Trophoblast cell (in vitro differentiated cells and primary cell): ENCODE measurements at regions not wholly inside any gene's neighbourhood (a gene's known extent, or its start where the extent isn't known, plus 50 kb on each side); places are given as distances from the start of the nearest gene placed in this dataset.

ENCODE experiments used
- DNase-seq, 2 donors: peaks; one replicate each; pipeline ENCODE4 v3.0.0-alpha.2; 2016
- H2AFZ ChIP-seq: 2 replicates; pipeline ENCODE4 v1.6.1; 2013; ENCODE audit warnings: low read length, moderate library complexity, mild to moderate bottlenecking; ENCODE audit not compliant: insufficient read depth, poor library complexity
- H2AK5ac ChIP-seq: 2 replicates; pipeline ENCODE4 v1.6.1; 2013; ENCODE audit warnings: mild to moderate bottlenecking, low read length
- H2BK120ac ChIP-seq: 2 replicates; pipeline ENCODE4 v1.6.1; 2013; ENCODE audit warnings: low read length, mild to moderate bottlenecking, moderate library complexity; ENCODE audit not compliant: insufficient read depth, poor library complexity
- H2BK12ac ChIP-seq: 2 replicates; pipeline ENCODE4 v1.6.1; 2013; ENCODE audit warnings: mild to moderate bottlenecking, low read length, moderate library complexity
- H2BK5ac ChIP-seq: 2 replicates; pipeline ENCODE4 v1.6.1; 2013; ENCODE audit warnings: low read length, low read depth, moderate library complexity, mild to moderate bottlenecking; ENCODE audit not compliant: poor library complexity
- H3K14ac ChIP-seq: 2 replicates; pipeline ENCODE4 v1.6.1; 2013; ENCODE audit warnings: mild to moderate bottlenecking, low read length
- H3K18ac ChIP-seq: 2 replicates; pipeline ENCODE4 v1.6.1; 2013; ENCODE audit warnings: mild to moderate bottlenecking, low read length
- H3K23ac ChIP-seq: 2 replicates; pipeline ENCODE4 v1.6.1; 2013; ENCODE audit warnings: low read length
- H3K27ac ChIP-seq: 2 replicates; pipeline ENCODE4 v1.5.1; 2013; ENCODE audit warnings: low read depth, mild to moderate bottlenecking, inconsistent platforms, low read length, moderate library complexity
- H3K27me3 ChIP-seq: 2 replicates; pipeline ENCODE4 v1.6.1; 2013; ENCODE audit warnings: inconsistent platforms, mild to moderate bottlenecking, low read length, moderate library complexity; ENCODE audit not compliant: insufficient read depth
- H3K36me3 ChIP-seq, 2 experiments: 1 replicate in 1 of 2; 2 replicates in 1 of 2; pipeline ENCODE4 v1.6.1; 2013; ENCODE audit warnings: low read length in 2 of 2, mild to moderate bottlenecking in 2 of 2, moderate library complexity in 1 of 2; ENCODE audit not compliant: insufficient read depth in 2 of 2, control insufficient read depth in 1 of 2
- H3K4ac ChIP-seq: 2 replicates; pipeline ENCODE4 v1.6.1; 2013; ENCODE audit warnings: low read depth, mild to moderate bottlenecking, low read length, moderate library complexity
- H3K4me1 ChIP-seq, 2 experiments: 1 replicate in 1 of 2; 2 replicates in 1 of 2; pipeline ENCODE4 v1.6.1; 2013; ENCODE audit warnings: low read length in 2 of 2, mild to moderate bottlenecking in 2 of 2, moderate library complexity in 1 of 2; ENCODE audit not compliant: insufficient read depth in 2 of 2, control insufficient read depth in 1 of 2
- H3K4me2 ChIP-seq: 2 replicates; pipeline ENCODE4 v1.6.1; 2013; ENCODE audit warnings: inconsistent platforms, mild to moderate bottlenecking, low read length, moderate library complexity
- H3K4me3 ChIP-seq: 2 replicates; pipeline ENCODE4 v1.5.1; 2013; ENCODE audit warnings: mild to moderate bottlenecking, low read depth, low read length, inconsistent platforms
- H3K79me1 ChIP-seq: one replicate; pipeline ENCODE4 v1.6.1; 2013; ENCODE audit warnings: low read length
- H3K79me2 ChIP-seq: 2 replicates; pipeline ENCODE4 v1.6.1; 2013; ENCODE audit warnings: low read length, mild to moderate bottlenecking; ENCODE audit not compliant: control insufficient read depth, insufficient read depth, poor library complexity
- H3K9ac ChIP-seq: 2 replicates; pipeline ENCODE4 v1.6.1; 2013; ENCODE audit warnings: mild to moderate bottlenecking, low read length
- H3K9me3 ChIP-seq: 2 replicates; pipeline ENCODE4 v1.6.1; 2013; ENCODE audit warnings: low read depth, mild to moderate bottlenecking, control low read depth, inconsistent platforms, low read length; ENCODE audit not compliant: insufficient read depth
- H4K12ac ChIP-seq: 2 replicates; pipeline ENCODE4 v1.6.1; 2013; ENCODE audit warnings: low read depth, mild to moderate bottlenecking, low read length, moderate library complexity
- H4K8ac ChIP-seq: 2 replicates; pipeline ENCODE4 v1.6.1; 2013; ENCODE audit warnings: low read depth, mild to moderate bottlenecking, low read length, moderate library complexity
- H4K91ac ChIP-seq: one replicate; pipeline ENCODE4 v1.6.1; 2013; ENCODE audit warnings: low read depth, mild to moderate bottlenecking, low read length, moderate library complexity
- WGBS: extraction: QIAGEN DNeasy Blood & Tissue Kit; methylation state at CpG from one replicate; pipeline ENCODE4 v1.1.7; 2013; ENCODE audit warnings: missing lambda C conversion rate; ENCODE audit not compliant: insufficient read length, insufficient coverage; ENCODE audit errors: extremely low coverage; 5-methylcytosine and 5-hydroxymethylcytosine counted together

DNA sequence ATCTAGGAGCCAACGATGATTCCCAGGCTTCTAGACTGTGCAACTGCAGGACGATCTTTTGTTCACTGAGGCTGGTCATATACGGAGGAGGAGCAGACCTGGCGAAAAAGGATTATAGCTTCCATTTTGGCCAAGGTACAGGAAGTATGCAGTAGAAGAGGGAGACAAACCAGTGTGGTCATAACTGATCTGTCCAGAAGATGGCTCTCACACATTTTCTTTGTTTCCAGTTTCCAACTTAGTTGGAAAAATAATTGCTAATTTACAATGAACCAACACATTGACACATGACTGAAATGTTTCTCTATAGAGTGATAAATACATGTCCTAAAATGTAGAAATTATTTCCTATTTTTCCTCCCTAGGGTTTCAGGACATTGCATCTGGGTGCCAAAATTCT is 364.1 kb upstream of the BTBD3 start:
- Histone ChIP-seq H2AK5ac (no peak overlapping the region), H2BK12ac (no peak overlapping the region), H3K27me3 (no peaks in the 10 kb centered on the region), H3K4me3 (no peak overlapping the region), H4K12ac (no peak overlapping the region), H3K4me1 (no peaks in the 10 kb centered on the region), H3K9ac (no peak overlapping the region), H2BK120ac (no peak overlapping the region), H4K91ac (no peak overlapping the region), H3K79me1 (no peaks in the 10 kb centered on the region), H3K79me2 (no peaks in the 10 kb centered on the region), H3K36me3 (no peaks in the 10 kb centered on the region), H2BK5ac (no peak overlapping the region), H3K9me3 (no peaks in the 10 kb centered on the region), H3K27ac (no peak overlapping the region), H3K18ac (no peak overlapping the region), H4K8ac (no peak overlapping the region), H3K23ac (no peak overlapping the region), H3K4ac (no peak overlapping the region), H2AFZ (no peak overlapping the region), H3K4me2 (no peak overlapping the region), H3K14ac (no peak overlapping the region)
- WGBS, result no CpG with 5 or more reads among the region's 4 CpGs
- peak in 1 of 2 donors; percentile 32 for DNase-seq

- Histone ChIP-seq H2BK5ac (no peak overlapping the region), H2AFZ (no peak overlapping the region), H3K27ac (no peak overlapping the region), H3K36me3 (no peaks in the 10 kb centered on the region), H3K9me3 (no peaks in the 10 kb centered on the region), H3K4me1 (no peaks in the 10 kb centered on the region), H3K18ac (no peak overlapping the region), H3K4me3 (no peak overlapping the region), H3K4ac (no peak overlapping the region), H3K14ac (no peak overlapping the region), H3K27me3 (no peaks in the 10 kb centered on the region), H4K91ac (no peak overlapping the region), H2BK12ac (no peak overlapping the region), H4K12ac (no peak overlapping the region), H3K23ac (no peak overlapping the region), H2BK120ac (no peak overlapping the region), H4K8ac (no peak overlapping the region), H3K9ac (no peak overlapping the region), H3K79me1 (no peaks in the 10 kb centered on the region), H3K79me2 (no peaks in the 10 kb centered on the region), H3K4me2 (no peak overlapping the region), H2AK5ac (no peak overlapping the region)
- WGBS, result no CpG with 5 or more reads among the region's 2 CpGs
- no peak for DNase-seq
Measured at GRCh38 chr20:11555510-11555909, 362.2 kb upstream of the BTBD3 start.

DNA sequence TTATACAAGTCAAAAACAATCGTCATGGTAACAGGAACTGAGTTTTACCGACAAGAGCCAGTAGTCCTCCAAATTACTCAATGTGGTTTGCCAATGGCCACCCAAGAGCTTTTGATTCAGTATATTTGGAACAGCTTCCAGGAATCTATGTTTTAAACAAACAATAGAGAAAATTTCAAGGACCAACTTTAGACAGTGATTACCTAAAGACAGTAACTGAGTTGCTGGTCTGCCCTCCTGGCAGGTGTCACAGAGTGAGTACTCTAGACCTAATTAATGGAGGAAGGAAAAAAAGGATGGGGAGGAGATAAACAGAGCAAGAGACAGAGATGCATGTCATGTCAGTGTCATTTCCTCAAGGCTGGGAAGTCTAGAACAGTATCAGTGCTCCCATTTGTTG is 361.3 kb upstream of the BTBD3 start:
- Histone ChIP-seq H3K23ac (no peak overlapping the region), H3K27ac (no peak overlapping the region), H3K9ac (no peak overlapping the region), H3K36me3 (no peaks in the 10 kb centered on the region), H4K91ac (no peak overlapping the region), H3K9me3 (no peaks in the 10 kb centered on the region), H3K27me3 (no peaks in the 10 kb centered on the region), H3K79me2 (no peaks in the 10 kb centered on the region), H3K14ac (no peak overlapping the region), H2AK5ac (no peak overlapping the region), H2AFZ (no peak overlapping the region), H3K4me3 (no peak overlapping the region), H3K4ac (no peak overlapping the region), H4K12ac (no peak overlapping the region), H3K79me1 (no peaks in the 10 kb centered on the region), H3K4me1 (no peaks in the 10 kb centered on the region), H2BK5ac (no peak overlapping the region), H3K18ac (no peak overlapping the region), H2BK120ac (no peak overlapping the region), H4K8ac (no peak overlapping the region), H2BK12ac (no peak overlapping the region), H3K4me2 (no peak overlapping the region)
- DNase-seq, result no peak
- no CpG with 5 or more reads among the region's 2 CpGs for WGBS

DNA sequence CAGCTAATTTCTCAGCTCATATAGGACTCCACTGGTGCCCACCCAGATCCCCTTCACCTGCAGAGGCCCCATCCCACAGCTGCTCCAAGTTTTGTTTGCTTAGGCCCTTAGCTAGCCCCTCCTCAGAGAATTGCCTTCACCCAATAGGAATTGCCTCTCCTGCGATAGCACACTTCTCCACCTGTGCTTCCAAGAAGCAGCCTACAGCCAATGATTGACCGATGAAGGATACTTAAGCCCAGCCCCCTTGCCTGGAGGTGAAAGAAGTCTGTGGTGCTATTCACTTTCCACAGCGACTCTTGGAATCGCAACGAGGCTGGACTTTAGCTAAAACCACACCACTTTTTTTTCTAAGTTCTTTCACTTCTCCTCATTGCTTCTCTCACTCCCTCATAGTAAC is 353.2 kb upstream of the BTBD3 start:
- no peak overlapping the region for H2BK12ac ChIP-seq
- H4K12ac ChIP-seq, result no peak overlapping the region
- H3K4me2 ChIP-seq, result no peak overlapping the region
- no peak overlapping the region for H4K8ac ChIP-seq
- H4K91ac ChIP-seq, result no peak overlapping the region
- H2BK5ac ChIP-seq, result no peak overlapping the region
- no peak for DNase-seq
- no peak overlapping the region for H3K27ac ChIP-seq
- H3K14ac ChIP-seq, result no peak overlapping the region
- WGBS, result no CpG with 5 or more reads among the region's 5 CpGs
- H3K36me3 ChIP-seq, result no peaks in the 10 kb centered on the region
- H2AFZ ChIP-seq, result no peak overlapping the region
- no peak overlapping the region for H2AK5ac ChIP-seq
- no peaks in the 10 kb centered on the region for H3K4me1 ChIP-seq
- H3K18ac ChIP-seq, result no peak overlapping the region
- H3K4ac ChIP-seq, result no peak overlapping the region
- H3K4me3 ChIP-seq, result no peak overlapping the region
- no peaks in the 10 kb centered on the region for H3K79me2 ChIP-seq
- no peak overlapping the region for H2BK120ac ChIP-seq
- no peaks in the 10 kb centered on the region for H3K9me3 ChIP-seq
- H3K79me1 ChIP-seq, result no peaks in the 10 kb centered on the region
- no peak overlapping the region for H3K23ac ChIP-seq
- H3K9ac ChIP-seq, result no peak overlapping the region
- no peaks in the 10 kb centered on the region for H3K27me3 ChIP-seq
